Femur (tissue), 1 donor: ENCODE measurements at regions not wholly inside any gene's neighbourhood (a gene's known extent, or its start where the extent isn't known, plus 50 kb on each side); places are given as distances from the start of the nearest gene placed in this dataset.

Source experiments
- DNase-seq: peaks from one replicate; pipeline ENCODE4 v3.0.0-alpha.2; 2017

DNA sequence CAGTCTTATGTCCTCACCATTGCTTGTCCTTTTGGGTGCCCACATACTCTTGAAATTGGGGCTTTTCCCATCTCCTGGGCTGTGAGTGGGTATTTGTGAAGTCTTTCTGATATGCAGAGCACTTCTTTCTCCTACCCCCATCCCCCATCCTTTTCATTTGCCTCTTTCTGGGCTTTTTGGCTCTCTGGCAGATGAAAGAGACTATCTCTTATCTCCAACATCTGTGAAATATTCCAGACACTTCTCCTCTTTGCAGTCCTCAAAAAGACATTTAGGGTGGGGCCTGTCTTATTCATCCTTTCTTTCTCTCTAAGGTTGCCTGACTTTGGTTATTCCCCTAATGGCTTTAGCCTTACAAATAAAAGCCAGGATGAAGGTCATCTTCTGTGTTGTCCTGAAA lies 462.2 kb upstream of the MKI67 start:
- no peak for DNase-seq

DNA sequence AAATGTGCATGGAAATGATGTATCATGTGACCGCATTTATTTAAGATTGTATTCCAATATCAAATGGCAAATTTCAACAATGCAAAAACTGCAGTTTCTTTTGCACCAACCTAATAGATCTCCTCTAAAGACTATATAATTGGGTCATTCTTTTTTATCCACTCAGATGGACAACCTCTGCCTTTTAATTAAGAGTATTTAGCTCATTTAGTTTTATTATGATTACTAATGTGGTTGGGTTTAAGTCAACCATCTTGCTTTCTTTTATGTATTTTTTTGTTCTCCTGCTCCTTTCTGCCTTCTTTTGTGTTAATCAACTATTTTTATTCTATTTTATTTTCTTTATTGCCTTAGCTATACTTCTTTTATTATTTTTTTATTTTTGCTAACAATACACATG lies 468.5 kb upstream of the MKI67 start:
- no peak for DNase-seq

DNA sequence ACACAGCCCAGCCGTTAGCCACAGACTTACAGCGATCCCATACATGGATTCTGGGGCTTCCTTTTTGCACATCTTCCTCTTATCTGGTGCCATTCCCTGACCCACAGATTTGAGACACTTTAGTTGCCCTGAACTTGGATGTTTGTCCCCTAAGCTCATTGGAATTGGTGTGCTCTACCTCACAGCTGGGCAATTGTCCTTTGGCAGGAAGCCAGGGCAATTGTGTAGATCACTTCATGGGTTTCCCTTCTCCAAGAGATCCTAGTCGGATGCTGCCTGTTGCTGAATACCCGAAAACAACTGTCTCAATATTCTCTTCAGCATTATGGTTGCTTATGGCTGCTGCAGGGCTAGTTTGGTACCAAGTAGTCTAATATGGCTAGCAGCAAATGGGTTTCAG lies 470.7 kb upstream of the MKI67 start:
- DNase-seq = no peak

DNA sequence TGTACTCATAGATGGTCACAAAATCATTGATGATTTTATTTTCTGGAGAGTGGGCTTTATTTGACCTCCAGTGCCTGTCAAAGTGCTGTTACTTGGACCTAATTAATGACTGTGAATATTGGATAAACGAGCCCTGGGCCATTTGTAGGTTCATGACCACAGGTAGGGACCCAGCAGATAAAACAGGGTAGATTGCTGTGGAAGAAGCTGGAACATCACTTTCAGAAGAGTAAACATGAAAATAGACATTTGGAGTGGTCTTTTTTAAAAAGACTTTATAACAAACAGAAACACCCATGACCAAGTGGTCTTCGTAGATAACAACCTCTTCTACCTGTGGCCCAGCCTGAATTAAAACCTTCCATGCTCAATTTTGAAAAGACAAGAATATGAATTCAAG lies 472.8 kb upstream of the MKI67 start:
- DNase-seq = no peak

DNA sequence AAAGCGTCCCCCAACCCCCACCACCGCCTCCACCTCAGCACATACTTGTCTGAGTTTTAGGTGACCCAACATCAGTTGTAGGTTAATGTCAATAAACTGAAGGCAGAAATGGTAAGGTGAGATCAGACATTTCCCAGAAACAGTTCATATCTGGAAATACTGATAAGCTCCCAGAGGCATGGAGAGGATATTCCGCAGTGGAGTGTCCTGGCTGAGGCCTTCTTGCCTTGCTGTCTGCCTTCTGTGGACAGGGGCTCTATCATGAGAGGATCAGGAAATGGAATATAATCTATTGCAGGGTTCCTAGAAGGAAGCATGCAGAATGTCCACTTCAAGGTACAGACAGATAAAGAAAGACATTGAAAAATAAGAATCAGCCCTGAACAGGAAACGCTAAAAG lies 473.3 kb upstream of the MKI67 start:
- no peak for DNase-seq

DNA sequence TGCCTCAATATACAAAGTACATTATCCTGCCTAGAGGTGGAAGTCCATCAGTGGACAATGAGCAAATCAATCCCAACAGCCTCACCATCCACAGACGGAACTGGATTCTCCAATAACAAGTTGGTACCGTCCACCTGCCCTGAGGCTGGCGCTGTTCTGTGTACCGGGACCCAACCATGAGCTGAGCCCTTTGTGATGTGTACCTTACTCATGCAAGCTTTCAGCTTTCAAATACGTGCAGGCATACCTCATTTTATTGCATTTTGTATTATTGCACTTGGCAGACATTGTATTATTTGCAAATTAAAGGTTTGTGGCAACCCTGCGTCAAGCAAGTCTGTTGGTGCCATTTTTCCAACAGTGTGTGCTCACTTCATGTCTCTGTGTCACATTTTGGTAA lies 476.0 kb upstream of the MKI67 start:
- DNase-seq = no peak

DNA sequence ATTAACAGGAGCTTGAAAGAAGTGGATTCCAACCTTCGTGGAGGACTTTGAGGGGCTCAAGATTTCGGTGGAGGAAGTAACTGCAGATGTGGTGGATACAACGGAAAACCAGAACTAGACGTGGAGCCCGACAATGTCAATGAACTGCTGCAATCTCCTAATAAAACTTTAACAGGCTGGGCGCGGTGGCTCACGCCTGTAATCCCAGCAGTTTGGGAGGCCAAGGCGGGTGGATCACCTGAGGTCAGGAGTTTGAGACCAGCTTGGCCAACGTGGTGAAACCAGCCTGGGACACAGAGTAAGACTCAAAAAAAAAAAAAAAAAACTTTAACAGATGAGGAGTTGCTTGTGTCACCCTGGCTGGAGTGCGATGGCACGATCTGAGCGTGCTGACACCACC lies 477.8 kb upstream of the MKI67 start:
- no peak for DNase-seq

DNA sequence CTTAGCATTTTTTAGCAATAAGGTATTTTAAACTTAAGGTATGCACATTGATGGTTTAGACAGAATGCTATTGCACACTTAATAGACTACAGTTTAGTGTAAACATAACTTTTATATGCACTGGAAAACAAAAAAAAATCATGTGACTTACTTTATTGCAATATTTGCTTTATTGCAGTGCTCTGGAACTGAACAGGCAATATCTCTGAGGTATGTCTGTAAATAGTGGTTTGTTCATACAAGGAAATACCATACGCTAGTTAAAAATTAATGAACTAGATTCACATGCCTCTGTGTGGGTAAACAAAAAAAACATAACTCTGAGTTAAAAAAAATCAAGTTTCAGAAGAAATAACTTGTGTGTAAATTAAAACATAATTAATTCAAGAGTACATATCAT lies 479.0 kb upstream of the MKI67 start:
- DNase-seq = no peak

DNA sequence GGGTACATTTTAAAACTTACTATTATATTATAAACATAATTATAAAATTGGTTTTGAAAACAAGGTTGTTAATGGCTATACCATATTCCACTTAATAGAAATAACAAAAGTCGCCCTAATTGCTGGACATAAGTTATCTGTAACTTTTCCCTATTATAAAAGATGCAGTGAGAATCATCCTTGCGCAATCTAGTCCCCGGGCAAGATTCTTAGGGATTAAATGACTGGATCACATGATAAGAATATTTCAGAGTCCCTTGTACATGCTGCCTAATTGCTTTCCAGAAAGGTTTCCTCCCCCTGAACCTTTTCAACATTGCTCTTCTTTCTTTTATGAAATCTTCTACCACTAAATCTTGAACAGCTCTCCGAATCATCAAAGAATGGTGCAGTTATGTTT lies 479.8 kb upstream of the MKI67 start:
- DNase-seq = no peak

DNA sequence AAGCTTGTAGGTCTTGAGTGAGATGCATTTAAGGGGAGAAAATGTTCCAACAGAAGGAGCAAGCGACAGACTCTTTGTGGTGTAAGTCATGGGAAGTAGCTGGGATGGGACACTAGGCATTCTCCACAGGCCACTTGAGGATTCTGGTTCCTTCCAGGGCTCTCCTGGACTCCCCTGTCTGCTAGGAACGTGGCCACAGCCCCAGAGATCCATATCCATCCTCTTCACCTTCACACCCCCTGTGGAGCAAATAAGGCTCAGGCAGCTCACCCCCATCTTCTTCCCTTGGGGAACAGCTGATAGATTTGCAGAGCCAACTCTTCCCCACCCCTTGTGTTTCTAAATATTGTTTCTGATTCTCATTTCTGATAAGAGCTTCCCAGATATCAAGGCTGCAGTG lies 482.6 kb upstream of the MKI67 start:
- no peak for DNase-seq

DNA sequence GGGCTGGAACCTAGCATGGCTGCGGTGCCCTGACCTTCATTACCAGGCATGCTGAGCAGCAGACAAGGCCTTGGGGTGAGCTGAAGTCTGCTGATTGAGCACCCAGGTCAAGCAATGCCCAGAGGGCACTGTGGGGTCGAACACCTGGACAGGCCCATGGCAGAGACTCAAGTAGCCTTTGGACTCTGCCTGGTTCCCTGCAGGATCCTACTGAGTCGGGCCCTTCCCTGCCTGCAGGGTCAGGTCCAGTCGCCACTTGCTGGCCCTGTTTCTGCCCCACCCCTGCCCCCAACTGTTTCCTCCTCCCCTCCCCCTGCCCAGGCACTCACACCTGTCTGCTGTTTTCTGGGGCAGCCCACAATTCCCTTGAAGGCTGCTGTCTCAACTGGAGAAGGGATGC lies 483.2 kb upstream of the MKI67 start:
- DNase-seq = no peak

DNA sequence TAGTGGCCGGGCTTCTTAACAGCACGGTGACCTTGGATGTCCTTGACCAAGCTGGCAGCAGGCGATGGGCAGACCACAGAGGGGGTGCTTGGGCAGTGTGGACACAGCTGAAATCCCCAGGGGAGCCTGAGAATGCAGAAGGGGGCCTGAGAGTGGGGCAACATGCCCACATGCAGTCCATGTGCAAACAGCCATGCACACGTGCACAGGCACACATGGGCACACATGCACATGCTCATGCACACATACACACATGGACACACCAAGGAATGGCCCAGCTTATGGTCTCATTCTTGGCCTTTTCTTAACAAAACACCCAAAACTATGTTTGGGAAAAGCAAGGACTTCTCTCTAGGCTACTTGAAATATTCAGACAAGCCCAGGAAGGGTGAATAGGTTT lies 483.9 kb upstream of the MKI67 start:
- no peak for DNase-seq

DNA sequence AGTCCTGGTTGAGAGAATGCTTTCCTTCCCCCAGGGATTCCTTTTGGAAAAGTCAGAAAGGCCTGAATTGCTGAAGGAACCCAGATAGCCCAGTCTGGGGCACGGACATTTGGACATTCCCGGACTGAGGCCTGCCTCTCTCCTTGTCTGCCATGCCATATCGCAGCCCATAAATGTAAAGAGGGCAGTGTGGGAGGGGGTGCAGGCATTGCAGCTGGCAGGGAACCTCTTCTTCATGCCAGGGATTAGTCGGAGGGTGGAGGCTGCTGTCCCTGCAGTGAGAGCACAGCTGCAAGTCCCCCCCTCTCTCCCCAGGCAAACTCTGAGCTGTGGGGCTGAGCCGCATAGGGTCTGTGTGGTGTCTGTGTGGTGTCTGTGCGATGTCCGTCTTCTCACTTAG lies 486.0 kb upstream of the MKI67 start:
- peak; percentile 53 for DNase-seq

DNA sequence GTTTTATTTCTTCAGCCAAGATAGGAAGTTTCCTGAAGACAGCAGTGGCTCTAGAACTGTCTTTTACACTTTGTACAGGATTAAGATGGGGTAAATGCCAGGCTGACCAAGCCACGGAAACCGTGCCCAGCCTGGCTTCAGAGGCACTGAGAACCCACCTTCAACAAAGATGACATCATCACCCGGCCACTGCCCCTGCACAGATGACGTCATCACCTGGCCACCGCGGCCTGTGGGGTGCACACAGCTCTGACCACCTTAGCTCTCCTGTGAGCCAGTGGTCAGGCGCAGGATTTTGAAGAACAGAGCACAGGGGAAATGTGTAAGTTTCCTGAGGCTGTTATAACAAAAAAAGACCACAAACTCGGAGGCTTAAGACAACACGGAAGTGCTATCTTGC lies 486.4 kb upstream of the MKI67 start:
- DNase-seq = no peak

DNA sequence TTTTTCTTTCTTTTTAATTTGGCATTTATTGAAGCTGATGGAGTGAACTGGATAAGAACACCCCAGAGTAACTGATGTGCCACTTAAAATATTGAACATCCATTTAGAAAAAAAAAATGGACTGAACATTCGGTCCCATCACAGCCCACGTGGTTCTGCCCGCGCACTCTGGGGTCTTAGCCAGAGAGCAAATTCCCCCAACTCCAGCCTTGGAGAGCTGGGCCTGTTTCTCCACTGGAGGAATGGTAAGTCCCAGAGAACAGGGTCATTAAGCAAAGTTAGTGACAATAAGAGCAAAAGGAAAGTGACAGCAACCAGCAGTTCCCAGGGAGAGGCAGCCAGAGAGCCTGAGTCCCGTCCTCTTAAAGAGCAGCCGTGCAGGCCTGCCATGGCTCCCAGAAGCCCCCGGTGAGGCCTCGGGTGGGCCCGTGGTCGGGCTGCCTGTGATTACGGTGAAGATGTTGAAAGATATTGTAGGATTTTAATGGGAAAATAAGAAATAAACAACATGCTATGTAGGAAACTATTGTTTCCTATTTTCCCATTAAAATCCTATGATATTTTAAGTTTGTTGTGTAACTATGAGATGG lies 487.9 kb upstream of the MKI67 start:
- no peak for DNase-seq

DNA sequence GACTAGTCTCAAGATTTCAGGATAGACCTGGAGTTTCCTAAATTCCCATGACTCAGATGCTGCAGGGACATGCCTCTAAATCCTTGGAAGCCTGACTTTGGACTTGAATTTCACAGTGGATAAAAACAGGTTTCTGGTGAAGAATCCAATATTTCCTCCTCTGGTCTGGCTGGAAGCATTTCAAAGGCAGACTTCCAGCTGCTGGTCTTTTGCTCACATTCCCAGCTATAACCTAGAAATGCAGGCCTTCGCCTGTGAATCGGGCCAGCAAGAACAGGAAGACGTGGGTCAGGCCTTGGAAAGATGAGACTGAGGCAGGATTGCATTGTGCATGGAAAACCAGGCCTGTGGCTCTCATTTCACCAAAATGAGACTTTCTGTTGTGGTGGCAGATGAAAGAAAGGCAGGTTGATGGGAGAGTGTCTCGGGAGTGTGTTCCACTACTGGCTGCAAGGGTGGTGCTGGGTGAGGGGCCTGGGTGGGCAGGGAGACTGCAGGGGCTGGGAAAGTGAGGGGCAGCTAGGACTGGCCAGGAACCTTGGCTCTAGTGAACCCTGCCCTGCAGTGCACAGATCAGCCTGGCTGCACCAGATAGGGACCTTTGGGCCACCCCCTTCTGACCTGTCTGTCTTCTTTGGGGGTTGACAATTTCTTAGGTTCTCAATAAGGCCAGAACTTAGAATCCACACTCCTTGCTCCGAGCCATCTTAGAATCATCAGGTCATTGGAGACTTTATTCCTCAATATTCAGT lies 488.8 kb upstream of the MKI67 start:
- peak; percentile 80 for DNase-seq

DNA sequence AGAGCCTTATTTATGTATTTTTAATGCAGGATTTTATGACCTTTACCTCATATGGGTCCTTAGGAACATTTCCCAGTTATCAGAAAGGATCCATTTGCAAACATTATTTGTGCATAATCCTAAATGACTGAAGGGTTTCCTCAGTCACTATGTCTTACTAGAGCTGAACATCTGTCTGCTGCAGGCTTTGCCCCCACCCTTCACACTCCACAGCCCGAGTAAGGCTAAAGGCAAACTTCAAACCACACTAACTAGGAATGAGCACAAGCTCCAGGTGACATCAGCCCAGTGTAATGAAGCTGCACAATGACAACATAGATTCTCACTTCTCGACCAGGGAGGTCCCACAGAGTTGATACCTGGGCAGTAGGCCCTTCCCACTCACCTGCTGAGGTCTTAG lies 491.3 kb upstream of the MKI67 start:
- no peak for DNase-seq

DNA sequence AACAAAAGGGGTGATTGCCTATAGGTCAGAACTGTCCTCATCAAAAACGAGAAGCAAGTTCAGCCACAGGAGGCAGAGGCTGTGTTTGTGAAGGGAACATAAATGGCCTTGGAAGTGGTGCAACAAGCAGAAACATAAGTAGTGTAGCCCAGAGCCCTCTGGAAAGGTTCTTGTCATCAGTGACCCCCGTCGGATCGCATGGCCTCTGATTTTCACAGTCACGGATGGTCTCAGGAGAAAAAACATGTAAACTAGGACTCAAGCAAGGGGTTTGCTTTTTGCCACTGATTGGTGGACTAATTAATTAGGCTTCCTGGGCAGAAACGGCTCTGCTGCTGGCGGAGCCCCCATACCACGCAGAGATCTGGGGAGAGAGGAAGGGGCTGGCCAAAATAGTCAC lies 496.5 kb upstream of the MKI67 start:
- DNase-seq = no peak

DNA sequence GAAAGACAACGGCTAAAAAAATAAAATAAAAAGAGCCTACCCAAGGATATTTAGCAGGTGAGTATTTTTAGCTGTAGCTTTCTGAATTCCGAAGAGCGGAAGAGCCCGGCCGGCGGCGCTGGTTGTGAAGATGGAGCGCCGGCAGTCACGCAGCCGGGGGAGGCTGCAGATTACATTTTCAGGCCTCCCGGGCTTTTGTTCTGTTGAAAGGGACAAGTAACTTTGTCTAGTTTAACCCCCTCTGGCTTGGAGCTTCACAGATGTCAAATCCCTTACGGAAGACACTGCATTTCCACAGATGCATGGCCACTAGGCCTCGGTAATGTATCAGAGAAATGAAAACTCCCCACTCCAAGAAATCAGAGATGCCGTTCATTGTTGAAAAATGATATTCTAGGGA lies 497.6 kb upstream of the MKI67 start:
- DNase-seq = no peak

DNA sequence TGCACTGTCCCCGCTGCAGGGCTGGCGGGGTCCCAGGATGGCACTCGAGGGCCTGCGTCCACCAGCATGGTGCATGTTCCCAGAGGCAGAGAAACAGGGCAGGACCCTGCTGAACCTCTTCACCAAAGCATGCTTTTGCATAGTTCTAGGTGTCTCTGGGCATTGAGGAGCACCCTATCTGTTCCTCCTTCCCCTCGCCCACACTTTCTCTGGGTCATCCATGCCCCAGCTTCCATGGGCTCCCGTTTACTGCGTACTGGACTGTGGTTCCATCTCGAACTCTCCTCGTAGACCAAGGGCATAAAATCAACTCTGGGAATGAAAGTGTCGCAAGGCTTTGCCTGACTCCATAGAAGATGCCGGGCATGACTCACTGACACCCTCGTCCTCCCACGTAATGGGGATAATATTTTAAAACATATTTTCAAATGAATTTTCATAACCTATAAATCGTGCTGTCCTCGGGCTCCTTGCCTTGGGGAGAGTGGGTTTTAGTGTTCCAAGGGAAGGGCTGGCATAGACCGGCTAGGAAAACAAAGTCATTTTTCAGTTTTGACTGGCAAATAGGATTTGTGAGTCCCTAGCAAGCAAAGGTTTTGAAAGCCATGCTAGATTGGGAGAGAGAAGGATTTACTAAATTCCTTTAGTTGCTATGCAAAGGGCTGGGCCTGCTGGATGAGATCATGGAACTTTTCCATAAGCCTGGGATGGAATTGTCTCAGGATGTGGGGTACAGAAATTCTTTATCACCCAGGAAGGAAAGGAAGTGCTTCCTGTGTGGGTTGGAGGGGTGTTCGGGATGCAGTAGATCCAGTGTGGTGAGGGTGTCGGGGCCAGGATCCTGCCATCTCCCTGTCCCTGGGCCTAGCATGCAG lies 498.7 kb upstream of the MKI67 start:
- DNase-seq = no peak

DNA sequence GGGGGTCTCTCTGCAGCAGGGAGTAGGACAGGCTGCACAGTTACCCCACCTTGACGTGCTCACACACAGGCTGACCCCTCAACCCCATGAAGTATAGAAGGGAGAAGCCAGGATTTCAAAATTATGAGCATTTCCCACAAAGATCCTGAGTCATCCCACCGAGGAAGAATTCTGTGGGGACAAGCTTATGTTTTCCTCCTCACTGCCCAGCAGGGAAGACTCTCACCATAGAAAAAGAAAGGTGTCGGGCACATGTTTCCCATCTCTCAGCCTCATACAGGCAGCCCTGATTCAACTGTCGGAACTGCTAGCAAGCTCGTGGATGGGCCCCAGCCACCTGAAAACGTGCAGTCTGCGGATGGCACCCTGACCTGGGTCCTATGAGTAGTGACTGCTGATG lies 499.7 kb upstream of the MKI67 start:
- no peak for DNase-seq

DNA sequence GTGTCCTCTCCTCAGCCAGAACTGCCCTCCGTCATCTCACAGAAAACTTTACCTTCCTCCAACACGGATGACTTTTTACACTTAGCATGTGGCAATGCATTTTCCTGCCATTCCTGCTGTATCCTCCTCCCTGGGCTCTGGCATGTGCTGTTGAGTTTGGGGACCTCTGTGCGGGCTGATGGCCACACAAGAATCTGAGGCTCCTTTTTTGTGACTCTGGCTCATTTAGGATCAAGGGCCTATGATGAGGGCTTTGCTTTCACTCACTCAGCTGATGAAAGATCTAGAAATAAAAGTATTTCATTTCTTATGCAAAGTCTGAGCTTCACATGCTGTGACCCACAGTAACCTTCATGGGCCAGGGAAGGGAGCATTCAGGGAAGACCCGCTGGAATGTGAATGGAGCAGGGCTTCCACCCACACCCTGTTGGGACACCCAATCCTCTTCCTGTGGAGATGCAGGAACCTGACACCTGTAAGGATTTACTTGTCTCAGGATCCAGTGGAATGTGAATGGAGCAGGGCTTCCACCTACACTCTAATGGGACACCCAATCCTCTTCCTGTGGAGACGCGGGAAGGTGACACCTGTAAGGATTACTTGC lies 500.3 kb upstream of the MKI67 start:
- DNase-seq = no peak

DNA sequence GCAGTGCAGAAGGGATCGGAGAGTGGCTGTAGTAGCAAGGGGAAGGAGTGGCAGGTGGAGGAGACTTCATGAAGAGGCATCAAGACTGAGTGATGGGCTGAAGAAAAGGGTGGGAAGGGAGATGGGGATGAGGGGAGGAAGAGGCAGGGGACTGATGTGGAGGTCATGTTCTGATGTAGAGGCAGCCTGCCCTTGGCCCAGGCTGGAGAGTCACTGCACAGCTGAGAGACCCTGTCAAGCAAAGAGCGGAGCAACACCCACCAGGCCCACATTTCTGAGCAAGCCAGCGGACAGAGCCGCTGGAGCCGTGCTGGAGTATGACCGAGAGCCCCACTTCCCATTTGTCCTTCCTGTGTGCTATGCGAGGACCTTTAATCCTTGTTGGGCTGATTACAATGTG lies 501.6 kb upstream of the MKI67 start:
- DNase-seq = no peak

DNA sequence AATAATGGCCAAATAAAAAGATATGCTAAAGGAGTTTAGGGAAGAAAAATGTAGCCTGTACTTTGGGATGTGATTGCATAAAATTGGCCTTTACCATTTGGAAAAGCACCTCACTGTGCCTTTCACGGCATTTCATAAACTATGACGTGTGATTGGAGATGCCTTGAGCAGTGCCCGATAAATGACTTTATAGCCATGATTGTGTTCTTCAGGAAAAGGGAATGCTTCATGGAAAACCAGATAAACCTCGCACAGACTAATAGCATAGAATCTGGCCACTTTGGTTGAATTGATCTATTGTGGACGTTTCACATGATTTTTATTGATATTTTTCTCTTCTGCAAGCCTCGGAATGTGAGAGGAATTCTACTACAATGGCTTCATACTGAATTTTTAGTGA lies 502.0 kb upstream of the MKI67 start:
- no peak for DNase-seq
